Glutamatergic neuron (in vitro differentiated cells): ENCODE measurements at regions not wholly inside any gene's neighbourhood (a gene's known extent, or its start where the extent isn't known, plus 50 kb on each side); places are given as distances from the start of the nearest gene placed in this dataset.

Experiments
- DNase-seq: peaks from one replicate; pipeline ENCODE4 v3.0.0; 2022
- H3K27ac Mint-ChIP-seq: one replicate; pipeline ENCODE4 v1.8.0; 2020; ENCODE audit warnings: mild to moderate bottlenecking, mixed read lengths, inconsistent platforms; ENCODE audit not compliant: unreplicated experiment
- H3K27me3 Mint-ChIP-seq: one replicate; pipeline ENCODE4 v1.8.0; 2020; ENCODE audit warnings: mild to moderate bottlenecking, moderate library complexity, mixed read lengths, inconsistent platforms; ENCODE audit not compliant: unreplicated experiment
- H3K36me3 Mint-ChIP-seq: one replicate; pipeline ENCODE4 v1.8.0; 2020; ENCODE audit warnings: mild to moderate bottlenecking, mixed read lengths, inconsistent platforms; ENCODE audit not compliant: unreplicated experiment
- H3K4me1 Mint-ChIP-seq: one replicate; pipeline ENCODE4 v1.8.0; 2020; ENCODE audit warnings: mild to moderate bottlenecking, low read depth, mixed read lengths, inconsistent platforms; ENCODE audit not compliant: unreplicated experiment
- H3K4me3 Mint-ChIP-seq: one replicate; pipeline ENCODE4 v1.8.0; 2020; ENCODE audit warnings: mild to moderate bottlenecking, mixed read lengths, inconsistent platforms; ENCODE audit not compliant: unreplicated experiment
- H3K9me3 Mint-ChIP-seq: one replicate; pipeline ENCODE4 v1.8.0; 2020; ENCODE audit warnings: mild to moderate bottlenecking, moderate library complexity, mixed read lengths, inconsistent platforms; ENCODE audit not compliant: unreplicated experiment
- CTCF ChIP-seq: fragments of 200-600 bp; sonication (generic); IDR thresholded peaks from one replicate; pipeline ENCODE4 v1.5.0; 2021; ENCODE audit not compliant: partially characterized antibody, unreplicated experiment

- Mint-ChIP-seq H3K36me3 (no peaks in the 10 kb centered on the region), H3K4me3 (no peak overlapping the region), H3K27me3 (no peaks in the 10 kb centered on the region), H3K27ac (no peak overlapping the region), H3K9me3 (no peaks in the 10 kb centered on the region), H3K4me1 (no peaks in the 10 kb centered on the region)
- TF ChIP-seq CTCF = no peak
- DNase-seq = no peak
These were observed 1229.5 kb upstream of the CDH6 start for GRCh38 chr5:29963956-29964355.

GRCh38 chr5:29960323-29960722 is 1233.2 kb upstream of the CDH6 start:
- DNase-seq = no peak
- Mint-ChIP-seq H3K27ac (no peak overlapping the region), H3K4me3 (no peak overlapping the region)

GRCh38 chr5:29950416-29951145 is 1242.9 kb upstream of the CDH6 start:
- Mint-ChIP-seq H3K9me3 (peaks cover 2% of the 10 kb centered on the region), H3K36me3 (no peaks in the 10 kb centered on the region), H3K27me3 (peaks cover 2% of the 10 kb centered on the region), H3K4me1 (peaks cover 23% of the 10 kb centered on the region), H3K27ac (no peak overlapping the region), H3K4me3 (no peak overlapping the region)
- TF ChIP-seq CTCF = no peak
- no peak for DNase-seq

More at GRCh38 chr5:29960323-29960722, 1233.2 kb upstream of the CDH6 start:
- no peak for TF ChIP-seq CTCF
- Mint-ChIP-seq H3K36me3 (no peaks in the 10 kb centered on the region), H3K27me3 (no peaks in the 10 kb centered on the region), H3K9me3 (no peaks in the 10 kb centered on the region), H3K4me1 (no peaks in the 10 kb centered on the region)

- DNase-seq = no peak
- Mint-ChIP-seq H3K4me3 (no peak overlapping the region), H3K27ac (peak overlapping the region; percentile 45), H3K9me3 (peaks cover 2% of the 10 kb centered on the region), H3K4me1 (peaks cover 23% of the 10 kb centered on the region), H3K36me3 (no peaks in the 10 kb centered on the region), H3K27me3 (peaks cover 2% of the 10 kb centered on the region)
- no peak for TF ChIP-seq CTCF
These were observed 1244.1 kb upstream of the CDH6 start for GRCh38 chr5:29949301-29949872.

GRCh38 chr5:29944327-29944726 is 1249.2 kb upstream of the CDH6 start:
- TF ChIP-seq CTCF = no peak
- Mint-ChIP-seq H3K9me3 (no peaks in the 10 kb centered on the region), H3K27me3 (peaks cover 2% of the 10 kb centered on the region), H3K4me3 (no peak overlapping the region), H3K27ac (no peak overlapping the region), H3K4me1 (peaks cover 9% of the 10 kb centered on the region), H3K36me3 (no peaks in the 10 kb centered on the region)
- DNase-seq = no peak
